Panc1 (cell line): ENCODE measurements at regions not wholly inside any gene's neighbourhood (a gene's known extent, or its start where the extent isn't known, plus 50 kb on each side); places are given as distances from the start of the nearest gene placed in this dataset.

ENCODE experiments used
- CTCF ChIP-seq: fragments of 450-650 bp; IDR thresholded peaks from 2 replicates; pipeline ENCODE4 v1.5.1; 2017; ENCODE audit warnings: mild to moderate bottlenecking
- POLR2AphosphoS5 ChIP-seq: IDR thresholded peaks from 2 replicates; pipeline ENCODE4 v1.6.1; 2012; ENCODE audit warnings: mild to moderate bottlenecking, low read depth, low read length, moderate library complexity
- TF ChIP-seq, protein P1 (sequence below), 2 experiments: IDR thresholded peaks; 2 replicates each; pipeline ENCODE4 v1.6.1; 2011 to 2012; ENCODE audit warnings: low read depth in 2 of 2, control low read depth in 1 of 2, low read length in 1 of 2, mild to moderate bottlenecking in 1 of 2, moderate library complexity in 1 of 2; ENCODE audit not compliant: insufficient read depth in 1 of 2

DNA sequence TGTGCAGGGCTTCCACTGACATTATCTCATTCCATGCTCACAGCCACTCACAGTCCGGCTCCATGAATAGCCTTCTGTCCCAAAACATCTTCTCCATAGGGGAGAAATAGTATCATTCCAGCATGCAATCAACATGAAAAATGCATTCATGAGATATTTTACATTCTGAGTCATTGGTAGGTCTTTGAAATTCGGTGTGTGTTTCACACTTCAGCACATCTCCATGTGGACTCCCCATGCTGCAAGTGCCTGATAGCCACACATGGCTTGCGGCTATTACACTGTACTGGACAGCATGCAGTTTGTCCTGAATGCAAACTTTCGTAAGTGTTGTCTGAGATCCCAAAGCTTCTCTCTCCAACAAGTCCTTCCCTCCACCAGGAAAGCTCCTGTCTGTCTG lies 449.3 kb downstream of the MED13L start:
- no peak for TF ChIP-seq CTCF
- TF ChIP-seq, protein P1, sequence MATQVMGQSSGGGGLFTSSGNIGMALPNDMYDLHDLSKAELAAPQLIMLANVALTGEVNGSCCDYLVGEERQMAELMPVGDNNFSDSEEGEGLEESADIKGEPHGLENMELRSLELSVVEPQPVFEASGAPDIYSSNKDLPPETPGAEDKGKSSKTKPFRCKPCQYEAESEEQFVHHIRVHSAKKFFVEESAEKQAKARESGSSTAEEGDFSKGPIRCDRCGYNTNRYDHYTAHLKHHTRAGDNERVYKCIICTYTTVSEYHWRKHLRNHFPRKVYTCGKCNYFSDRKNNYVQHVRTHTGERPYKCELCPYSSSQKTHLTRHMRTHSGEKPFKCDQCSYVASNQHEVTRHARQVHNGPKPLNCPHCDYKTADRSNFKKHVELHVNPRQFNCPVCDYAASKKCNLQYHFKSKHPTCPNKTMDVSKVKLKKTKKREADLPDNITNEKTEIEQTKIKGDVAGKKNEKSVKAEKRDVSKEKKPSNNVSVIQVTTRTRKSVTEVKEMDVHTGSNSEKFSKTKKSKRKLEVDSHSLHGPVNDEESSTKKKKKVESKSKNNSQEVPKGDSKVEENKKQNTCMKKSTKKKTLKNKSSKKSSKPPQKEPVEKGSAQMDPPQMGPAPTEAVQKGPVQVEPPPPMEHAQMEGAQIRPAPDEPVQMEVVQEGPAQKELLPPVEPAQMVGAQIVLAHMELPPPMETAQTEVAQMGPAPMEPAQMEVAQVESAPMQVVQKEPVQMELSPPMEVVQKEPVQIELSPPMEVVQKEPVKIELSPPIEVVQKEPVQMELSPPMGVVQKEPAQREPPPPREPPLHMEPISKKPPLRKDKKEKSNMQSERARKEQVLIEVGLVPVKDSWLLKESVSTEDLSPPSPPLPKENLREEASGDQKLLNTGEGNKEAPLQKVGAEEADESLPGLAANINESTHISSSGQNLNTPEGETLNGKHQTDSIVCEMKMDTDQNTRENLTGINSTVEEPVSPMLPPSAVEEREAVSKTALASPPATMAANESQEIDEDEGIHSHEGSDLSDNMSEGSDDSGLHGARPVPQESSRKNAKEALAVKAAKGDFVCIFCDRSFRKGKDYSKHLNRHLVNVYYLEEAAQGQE (IDR thresholded peaks at IDR 0.05; ENCODE audit: insufficient read depth in 1 of 2, low read depth in 2 of 2, low read length in 1 of 2) = no peak
- TF ChIP-seq POLR2AphosphoS5 = no peak
